ENCODE measurements at regions not wholly inside any gene's neighbourhood (a gene's known extent, or its start where the extent isn't known, plus 50 kb on each side); places are given as distances from the start of the nearest gene placed in this dataset.
"Not testable (repeated sequence)": the region's sequence is repeated elsewhere in the genome, so short reads cannot be mapped to it uniquely, and the experiment has no call there.

DNA sequence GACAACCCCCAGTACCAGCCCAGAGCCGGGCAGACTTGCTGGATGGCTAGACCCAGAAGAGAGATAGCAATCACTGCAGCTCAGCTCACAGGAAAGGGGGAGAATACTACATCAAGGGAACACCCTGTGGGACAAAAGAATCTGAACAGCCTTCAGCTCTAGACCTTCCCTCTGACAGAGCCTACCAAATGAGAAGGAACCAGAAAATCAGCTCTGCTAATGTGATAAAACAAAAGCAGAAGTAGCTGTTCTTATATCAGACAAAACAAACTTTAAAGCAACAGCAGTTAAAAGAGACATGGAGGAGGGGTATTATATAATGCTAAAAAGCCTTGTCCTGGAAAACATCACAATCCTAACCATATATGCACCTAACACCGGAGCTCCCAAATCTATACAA is 283.3 kb downstream of the KLF13 start:
- Mint-ChIP-seq H3K9me3 (ENCODE audit: unreplicated experiment) (peaks cover 12% of the 10 kb centered on the region), H3K27ac (ENCODE audit: unreplicated experiment) (peak overlapping the region; percentile 96), H3K36me3 (ENCODE audit: unreplicated experiment) (peaks cover 14% of the 10 kb centered on the region), H3K4me1 (ENCODE audit: low read depth, unreplicated experiment) (peaks cover 25% of the 10 kb centered on the region), H3K4me3 (ENCODE audit: unreplicated experiment) (peak overlapping the region; percentile 61), H3K27me3 (ENCODE audit: unreplicated experiment) (no peaks in the 10 kb centered on the region)
- TF ChIP-seq, protein P1, sequence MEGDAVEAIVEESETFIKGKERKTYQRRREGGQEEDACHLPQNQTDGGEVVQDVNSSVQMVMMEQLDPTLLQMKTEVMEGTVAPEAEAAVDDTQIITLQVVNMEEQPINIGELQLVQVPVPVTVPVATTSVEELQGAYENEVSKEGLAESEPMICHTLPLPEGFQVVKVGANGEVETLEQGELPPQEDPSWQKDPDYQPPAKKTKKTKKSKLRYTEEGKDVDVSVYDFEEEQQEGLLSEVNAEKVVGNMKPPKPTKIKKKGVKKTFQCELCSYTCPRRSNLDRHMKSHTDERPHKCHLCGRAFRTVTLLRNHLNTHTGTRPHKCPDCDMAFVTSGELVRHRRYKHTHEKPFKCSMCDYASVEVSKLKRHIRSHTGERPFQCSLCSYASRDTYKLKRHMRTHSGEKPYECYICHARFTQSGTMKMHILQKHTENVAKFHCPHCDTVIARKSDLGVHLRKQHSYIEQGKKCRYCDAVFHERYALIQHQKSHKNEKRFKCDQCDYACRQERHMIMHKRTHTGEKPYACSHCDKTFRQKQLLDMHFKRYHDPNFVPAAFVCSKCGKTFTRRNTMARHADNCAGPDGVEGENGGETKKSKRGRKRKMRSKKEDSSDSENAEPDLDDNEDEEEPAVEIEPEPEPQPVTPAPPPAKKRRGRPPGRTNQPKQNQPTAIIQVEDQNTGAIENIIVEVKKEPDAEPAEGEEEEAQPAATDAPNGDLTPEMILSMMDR (IDR thresholded peaks at IDR 0.05; ENCODE audit: partially characterized antibody, unreplicated experiment) = no peak
- DNase-seq = no peak

GRCh38 chr15:31615643-31616415 is 289.2 kb downstream of the KLF13 start:
- Mint-ChIP-seq H3K4me3 (ENCODE audit: unreplicated experiment) (no peak overlapping the region), H3K36me3 (ENCODE audit: unreplicated experiment) (peaks cover 12% of the 10 kb centered on the region), H3K27me3 (ENCODE audit: unreplicated experiment) (no peaks in the 10 kb centered on the region), H3K9me3 (ENCODE audit: unreplicated experiment) (peaks cover 10% of the 10 kb centered on the region), H3K4me1 (ENCODE audit: low read depth, unreplicated experiment) (peaks cover 5% of the 10 kb centered on the region), H3K27ac (ENCODE audit: unreplicated experiment) (no peak overlapping the region)
- no peak for DNase-seq
- TF ChIP-seq, protein P1 (IDR thresholded peaks at IDR 0.05; ENCODE audit: partially characterized antibody, unreplicated experiment) = no peak

DNA sequence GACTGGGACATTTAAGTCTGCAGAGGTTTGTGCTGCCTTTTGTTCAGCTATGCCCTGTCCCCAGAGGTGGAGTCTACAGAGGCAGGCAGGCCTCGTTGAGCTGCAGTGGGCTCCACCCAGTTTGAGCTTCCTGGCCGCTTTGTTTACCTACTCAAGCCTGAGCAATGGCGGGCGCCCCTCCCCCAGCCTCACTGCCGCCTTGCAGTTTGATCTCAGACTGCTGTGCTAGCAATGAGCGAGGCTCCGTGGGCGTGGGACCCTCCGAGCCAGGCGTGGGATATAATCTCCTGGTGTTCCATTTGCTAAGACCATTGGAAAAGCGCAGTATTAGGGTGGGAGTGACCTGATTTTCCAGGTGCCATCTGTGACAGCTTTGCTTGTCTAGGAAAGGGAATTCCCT is 296.7 kb downstream of the KLF13 start:
- H3K4me1 Mint-ChIP-seq (ENCODE audit: low read depth, unreplicated experiment); DNase-seq; H3K27ac Mint-ChIP-seq (ENCODE audit: unreplicated experiment); H3K27me3 Mint-ChIP-seq (ENCODE audit: unreplicated experiment); H3K4me3 Mint-ChIP-seq (ENCODE audit: unreplicated experiment): not testable (repeated sequence)
- H3K9me3 Mint-ChIP-seq (ENCODE audit: unreplicated experiment) = peaks cover 16% of the 10 kb centered on the region
- H3K36me3 Mint-ChIP-seq (ENCODE audit: unreplicated experiment) = peaks cover 22% of the 10 kb centered on the region

DNA sequence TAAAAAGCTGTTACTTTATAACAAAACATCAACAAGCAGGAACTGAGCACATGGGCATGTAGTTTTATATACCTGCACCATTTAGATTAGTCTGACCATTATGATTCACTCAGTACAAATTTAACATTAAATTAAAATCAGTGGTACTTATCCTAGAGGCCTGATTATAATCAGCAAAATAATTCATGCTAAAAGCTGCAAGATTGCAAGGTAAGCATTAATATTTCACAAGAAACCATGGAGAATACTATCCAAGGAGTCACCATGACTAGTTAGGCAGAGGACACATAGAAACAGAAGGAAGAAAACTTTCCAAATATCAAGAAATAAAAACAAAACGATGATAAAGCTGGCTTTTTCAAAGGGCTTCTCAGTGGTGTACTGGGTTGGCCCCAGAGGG is 297.5 kb downstream of the KLF13 start:
- not testable (repeated sequence) for H3K4me3 Mint-ChIP-seq (ENCODE audit: unreplicated experiment); H3K27ac Mint-ChIP-seq (ENCODE audit: unreplicated experiment); DNase-seq; H3K4me1 Mint-ChIP-seq (ENCODE audit: low read depth, unreplicated experiment); H3K27me3 Mint-ChIP-seq (ENCODE audit: unreplicated experiment)
- peaks cover 22% of the 10 kb centered on the region for H3K36me3 Mint-ChIP-seq (ENCODE audit: unreplicated experiment)
- H3K9me3 Mint-ChIP-seq (ENCODE audit: unreplicated experiment) = peaks cover 16% of the 10 kb centered on the region

GRCh38 chr15:31635715-31636114 is 309.1 kb downstream of the KLF13 start:
- H3K4me1 Mint-ChIP-seq (ENCODE audit: low read depth, unreplicated experiment); H3K27ac Mint-ChIP-seq (ENCODE audit: unreplicated experiment); H3K27me3 Mint-ChIP-seq (ENCODE audit: unreplicated experiment); DNase-seq; H3K4me3 Mint-ChIP-seq (ENCODE audit: unreplicated experiment): not testable (repeated sequence)
- Mint-ChIP-seq H3K36me3 (ENCODE audit: unreplicated experiment) (peaks cover 31% of the 10 kb centered on the region), H3K9me3 (ENCODE audit: unreplicated experiment) (peaks cover 18% of the 10 kb centered on the region)

DNA sequence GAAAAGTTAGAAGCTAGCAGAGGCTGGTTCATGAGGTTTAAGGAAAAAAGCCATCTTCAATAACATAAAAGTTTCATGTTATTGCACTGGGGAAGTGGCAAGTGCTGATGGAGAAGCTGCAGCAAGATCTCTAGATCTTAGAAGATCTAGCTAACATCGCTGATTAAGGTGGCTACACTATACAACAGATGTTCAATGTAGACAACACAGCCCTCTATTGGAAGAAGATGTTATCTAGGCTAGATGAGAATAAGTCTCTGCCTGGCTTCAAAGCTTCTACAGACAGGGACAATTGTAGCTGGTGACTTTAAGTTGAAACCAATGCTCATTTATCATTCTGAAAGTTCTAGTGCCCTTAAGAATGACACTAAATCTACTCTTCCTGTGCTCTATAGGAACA is 310.3 kb downstream of the KLF13 start:
- not testable (repeated sequence) for H3K27me3 Mint-ChIP-seq (ENCODE audit: unreplicated experiment); H3K27ac Mint-ChIP-seq (ENCODE audit: unreplicated experiment); DNase-seq; H3K4me3 Mint-ChIP-seq (ENCODE audit: unreplicated experiment); H3K4me1 Mint-ChIP-seq (ENCODE audit: low read depth, unreplicated experiment)
- Mint-ChIP-seq H3K36me3 (ENCODE audit: unreplicated experiment) (peaks cover 22% of the 10 kb centered on the region), H3K9me3 (ENCODE audit: unreplicated experiment) (peaks cover 15% of the 10 kb centered on the region)

DNA sequence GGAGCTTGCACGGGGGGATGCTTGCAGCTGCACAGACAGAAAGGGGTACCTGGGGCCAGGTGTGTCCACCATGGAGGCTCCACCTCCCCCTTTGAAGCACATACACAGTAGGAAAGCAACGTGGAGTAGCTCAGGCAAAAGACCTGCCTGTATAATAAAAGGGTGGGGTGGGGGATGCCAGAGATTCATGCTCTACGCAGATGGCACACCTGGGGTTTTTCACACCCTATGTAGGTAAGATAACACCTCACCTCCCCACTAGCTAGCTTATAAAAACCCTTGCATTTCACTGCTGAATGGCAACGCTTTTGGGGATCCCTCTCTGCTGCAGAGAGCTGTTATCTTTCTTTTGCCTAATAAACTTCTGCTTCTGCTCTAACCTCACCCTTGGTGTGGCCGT is 317.3 kb downstream of the KLF13 start:
- H3K9me3 Mint-ChIP-seq (ENCODE audit: unreplicated experiment); DNase-seq; H3K36me3 Mint-ChIP-seq (ENCODE audit: unreplicated experiment); H3K4me1 Mint-ChIP-seq (ENCODE audit: low read depth, unreplicated experiment); H3K27ac Mint-ChIP-seq (ENCODE audit: unreplicated experiment); H3K27me3 Mint-ChIP-seq (ENCODE audit: unreplicated experiment); H3K4me3 Mint-ChIP-seq (ENCODE audit: unreplicated experiment): not testable (repeated sequence)

DNA sequence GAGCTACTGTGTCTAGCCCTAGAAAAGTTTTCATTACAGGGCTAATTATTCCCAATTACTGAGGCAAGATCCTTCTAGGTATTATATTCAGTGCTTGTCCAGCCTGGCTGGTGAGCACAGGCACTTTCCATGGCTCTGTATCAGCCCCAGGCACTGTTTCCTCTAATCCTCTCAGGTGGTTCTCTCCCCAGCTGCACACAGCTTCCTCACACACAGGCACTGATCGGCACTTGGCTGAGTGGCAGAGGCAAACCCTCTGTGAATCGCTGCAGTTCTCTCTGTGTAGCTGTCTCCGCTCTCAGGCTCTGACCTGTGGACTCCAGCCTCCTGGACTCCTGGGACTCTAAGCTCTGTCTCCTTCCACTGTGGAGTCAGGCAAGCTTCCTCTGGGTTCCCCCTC is 318.1 kb downstream of the KLF13 start:
- H3K9me3 Mint-ChIP-seq (ENCODE audit: unreplicated experiment); H3K4me3 Mint-ChIP-seq (ENCODE audit: unreplicated experiment); H3K36me3 Mint-ChIP-seq (ENCODE audit: unreplicated experiment); H3K27me3 Mint-ChIP-seq (ENCODE audit: unreplicated experiment); DNase-seq; H3K27ac Mint-ChIP-seq (ENCODE audit: unreplicated experiment); H3K4me1 Mint-ChIP-seq (ENCODE audit: low read depth, unreplicated experiment): not testable (repeated sequence)

DNA sequence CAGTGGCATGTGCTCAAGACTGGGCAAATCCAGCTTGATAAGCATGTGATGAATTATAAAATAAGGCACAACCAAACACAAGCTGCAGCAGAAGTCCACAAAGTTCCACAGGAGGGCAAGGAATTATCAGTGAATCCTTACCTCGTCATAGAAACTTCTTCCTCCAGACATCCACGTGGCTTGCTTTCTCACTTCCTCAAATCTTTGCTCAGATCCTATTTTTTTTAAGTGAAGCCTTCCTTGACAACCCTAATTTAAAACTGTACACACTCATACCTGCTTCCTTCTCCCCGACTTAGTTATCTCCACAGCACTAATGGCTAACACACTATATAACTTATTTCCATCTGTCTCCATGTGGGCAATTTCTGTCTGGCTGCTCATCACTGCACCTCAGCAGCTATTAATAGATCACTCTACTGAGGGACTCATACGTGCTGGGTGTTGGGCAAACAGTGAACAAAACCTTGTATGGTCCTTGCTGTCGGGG is 320.7 kb downstream of the KLF13 start:
- peaks cover 11% of the 10 kb centered on the region for H3K4me1 Mint-ChIP-seq (ENCODE audit: low read depth, unreplicated experiment)
- not testable (repeated sequence) for H3K27ac Mint-ChIP-seq (ENCODE audit: unreplicated experiment); H3K27me3 Mint-ChIP-seq (ENCODE audit: unreplicated experiment)

DNA sequence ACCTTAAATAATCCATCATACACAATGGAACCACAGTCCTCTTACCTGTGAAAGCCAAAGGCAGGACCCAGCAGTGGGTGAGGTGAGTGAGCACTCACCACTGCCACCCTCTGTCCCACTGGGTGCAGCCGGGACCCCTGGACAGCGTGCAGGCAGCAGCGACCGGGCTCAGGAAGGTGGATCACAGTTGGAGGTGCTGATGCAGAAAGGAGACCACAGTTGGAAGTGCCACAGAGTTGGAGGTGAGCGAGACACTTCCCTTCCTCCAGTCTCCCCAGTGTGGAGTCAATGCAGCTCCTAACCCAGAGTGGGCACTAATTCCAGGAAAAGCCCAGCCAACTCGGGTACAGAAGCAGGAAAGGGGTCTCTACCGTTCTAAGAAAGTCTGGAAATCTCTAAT is 323.0 kb downstream of the KLF13 start:
- H3K9me3 Mint-ChIP-seq (ENCODE audit: unreplicated experiment); H3K4me3 Mint-ChIP-seq (ENCODE audit: unreplicated experiment); H3K27ac Mint-ChIP-seq (ENCODE audit: unreplicated experiment); H3K27me3 Mint-ChIP-seq (ENCODE audit: unreplicated experiment); H3K36me3 Mint-ChIP-seq (ENCODE audit: unreplicated experiment); DNase-seq: not testable (repeated sequence)
- H3K4me1 Mint-ChIP-seq (ENCODE audit: low read depth, unreplicated experiment) = peaks cover 11% of the 10 kb centered on the region

More for the DNA sequence above, 320.7 kb downstream of the KLF13 start:
- H3K36me3 Mint-ChIP-seq (ENCODE audit: unreplicated experiment); H3K4me3 Mint-ChIP-seq (ENCODE audit: unreplicated experiment); DNase-seq; H3K9me3 Mint-ChIP-seq (ENCODE audit: unreplicated experiment): not testable (repeated sequence)
